A673 (cell line): ENCODE measurements at regions not wholly inside any gene's neighbourhood (a gene's known extent, or its start where the extent isn't known, plus 50 kb on each side); places are given as distances from the start of the nearest gene placed in this dataset.

Source experiments
- BruUV-seq: library from RNA; stranded (reverse); fragments of 400-500 nt; replicated peaks from 2 replicates; lab custom pipeline; 2021; lab: Mats Ljungman, UMichigan
- CTCF ChIA-PET: fragments of 300-600 bp; sonication (Branson Sonifier 250); formaldehyde crosslinking; loops from one replicate; lab custom pipeline; 2022; ENCODE audit warnings: antibody characterized with exemption; lab: Charles Lee
- POLR2A ChIA-PET: fragments of 300-600 bp; sonication (Branson Sonifier 250); formaldehyde crosslinking; loops from one replicate; lab custom pipeline; 2022; ENCODE audit warnings: antibody characterized with exemption; ENCODE audit not compliant: low non-redundant PET; lab: Charles Lee
- DNase-seq: peaks from one replicate; pipeline ENCODE4 v3.0.0-alpha.2; 2015; ENCODE audit warnings: low spot score
- H3K27ac ChIP-seq: fragments of 200-600 bp; sonication (generic); 2 replicates; pipeline ENCODE4 v1.5.1; 2016; ENCODE audit warnings: mixed run types, low read depth, mild to moderate bottlenecking, mixed read lengths, antibody characterized with exemption, low read length; ENCODE audit not compliant: poor library complexity, severe bottlenecking
- H3K27me3 ChIP-seq: fragments of 200-600 bp; sonication (generic); replicated peaks from 2 replicates; pipeline ENCODE4 v1.6.1; 2017; ENCODE audit warnings: mixed run types, low read depth, mild to moderate bottlenecking, mixed read lengths, antibody characterized with exemption, low read length; ENCODE audit not compliant: insufficient read depth, poor library complexity
- H3K36me3 ChIP-seq: fragments of 200-600 bp; sonication (generic); 2 replicates; pipeline ENCODE4 v1.6.1; 2016; ENCODE audit warnings: mixed run types, mild to moderate bottlenecking, mixed read lengths, antibody characterized with exemption, low read length; ENCODE audit not compliant: insufficient read depth, poor library complexity, severe bottlenecking
- H3K4me1 ChIP-seq: fragments of 200-600 bp; sonication (generic); 2 replicates; pipeline ENCODE4 v1.6.1; 2017; ENCODE audit warnings: mixed run types, mild to moderate bottlenecking, mixed read lengths, antibody characterized with exemption, low read length; ENCODE audit not compliant: insufficient read depth, poor library complexity, severe bottlenecking
- H3K4me3 ChIP-seq: fragments of 200-600 bp; sonication (generic); 2 replicates; pipeline ENCODE4 v1.5.1; 2016; ENCODE audit warnings: low read depth, mixed run types, mild to moderate bottlenecking, mixed read lengths, low read length; ENCODE audit not compliant: poor library complexity, severe bottlenecking
- H3K9me3 ChIP-seq: fragments of 200-600 bp; sonication (generic); 2 replicates; pipeline ENCODE4 v1.6.1; 2016; ENCODE audit warnings: mixed run types, low read depth, mild to moderate bottlenecking, mixed read lengths, antibody characterized with exemption, low read length; ENCODE audit not compliant: poor library complexity, severe bottlenecking
- EZH2 ChIP-seq: fragments of 200-600 bp; sonication (generic); IDR thresholded peaks from 2 replicates; pipeline ENCODE4 v1.6.1; 2017; ENCODE audit warnings: borderline replicate concordance, low read depth, mild to moderate bottlenecking, mixed read lengths, antibody characterized with exemption, low read length; ENCODE audit not compliant: poor library complexity, severe bottlenecking
- intact Hi-C: fragments of 100-400 bp; cut with micrococcal nuclease; formaldehyde crosslinking; loops from one replicate; pipeline ENCODE4 v1.10.0; 2022; ENCODE audit not compliant: unreplicated experiment
- TF ChIP-seq, protein P1 (sequence below): fragments of 300-800, 200-600 bp; sonication (generic); conservative IDR thresholded peaks from 2 replicates; pipeline ENCODE4 v1.5.1; 2017; ENCODE audit warnings: low read depth, mild to moderate bottlenecking, antibody characterized with exemption, low read length, moderate library complexity, mixed read lengths

DNA sequence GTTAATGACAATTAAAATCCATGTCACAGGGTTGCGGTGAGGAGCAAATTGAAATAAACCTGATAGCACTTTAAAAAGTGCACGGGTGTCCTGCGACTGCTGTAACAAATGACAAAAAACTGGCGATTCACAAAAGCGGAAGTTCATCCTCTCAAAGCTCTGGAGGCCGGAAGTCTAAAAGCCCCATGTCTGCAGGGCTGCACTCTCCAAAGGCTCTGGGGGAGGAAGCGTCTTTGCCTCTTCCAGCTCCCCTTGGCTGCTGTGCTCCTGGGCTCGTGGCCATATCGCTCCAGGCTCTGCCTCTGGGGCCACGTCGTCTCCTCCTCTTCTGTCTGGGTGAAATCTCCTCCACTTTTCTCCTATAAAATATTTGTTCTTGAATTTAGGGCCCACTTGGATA lies 273.9 kb upstream of the IRX2 start:
- Histone ChIP-seq H3K4me3 (no peak overlapping the region), H3K4me1 (no peaks in the 10 kb centered on the region), H3K27ac (no peak overlapping the region), H3K36me3 (no peaks in the 10 kb centered on the region), H3K27me3 (no peaks in the 10 kb centered on the region), H3K9me3 (peaks cover 36% of the 10 kb centered on the region)
- intact Hi-C loops = no loop called here
- DNase-seq = no peak
- no TSS peak for BruUV-seq
- ChIA-PET POLR2A (no interaction called here), CTCF (no interaction called here)
- TF ChIP-seq, protein P1, sequence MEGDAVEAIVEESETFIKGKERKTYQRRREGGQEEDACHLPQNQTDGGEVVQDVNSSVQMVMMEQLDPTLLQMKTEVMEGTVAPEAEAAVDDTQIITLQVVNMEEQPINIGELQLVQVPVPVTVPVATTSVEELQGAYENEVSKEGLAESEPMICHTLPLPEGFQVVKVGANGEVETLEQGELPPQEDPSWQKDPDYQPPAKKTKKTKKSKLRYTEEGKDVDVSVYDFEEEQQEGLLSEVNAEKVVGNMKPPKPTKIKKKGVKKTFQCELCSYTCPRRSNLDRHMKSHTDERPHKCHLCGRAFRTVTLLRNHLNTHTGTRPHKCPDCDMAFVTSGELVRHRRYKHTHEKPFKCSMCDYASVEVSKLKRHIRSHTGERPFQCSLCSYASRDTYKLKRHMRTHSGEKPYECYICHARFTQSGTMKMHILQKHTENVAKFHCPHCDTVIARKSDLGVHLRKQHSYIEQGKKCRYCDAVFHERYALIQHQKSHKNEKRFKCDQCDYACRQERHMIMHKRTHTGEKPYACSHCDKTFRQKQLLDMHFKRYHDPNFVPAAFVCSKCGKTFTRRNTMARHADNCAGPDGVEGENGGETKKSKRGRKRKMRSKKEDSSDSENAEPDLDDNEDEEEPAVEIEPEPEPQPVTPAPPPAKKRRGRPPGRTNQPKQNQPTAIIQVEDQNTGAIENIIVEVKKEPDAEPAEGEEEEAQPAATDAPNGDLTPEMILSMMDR = no peak
- TF ChIP-seq EZH2 = no peak

- no peak for DNase-seq
- BruUV-seq = no TSS peak
- Histone ChIP-seq H3K27me3 (no peaks in the 10 kb centered on the region), H3K9me3 (peaks cover 36% of the 10 kb centered on the region), H3K4me3 (no peak overlapping the region), H3K36me3 (no peaks in the 10 kb centered on the region), H3K4me1 (no peaks in the 10 kb centered on the region), H3K27ac (no peak overlapping the region)
- CTCF ChIA-PET = no interaction called here
- TF ChIP-seq, protein P1 = no peak
- no peak for TF ChIP-seq EZH2
- intact Hi-C loops = no loop called here
- POLR2A ChIA-PET = no interaction called here
Measured at GRCh38 chr5:3024976-3025375, 273.5 kb upstream of the IRX2 start.

- Histone ChIP-seq H3K9me3 (peaks cover 36% of the 10 kb centered on the region), H3K4me3 (no peak overlapping the region), H3K36me3 (no peaks in the 10 kb centered on the region), H3K27me3 (no peaks in the 10 kb centered on the region), H3K27ac (no peak overlapping the region), H3K4me1 (no peaks in the 10 kb centered on the region)
- intact Hi-C loops = no loop called here
- POLR2A ChIA-PET = no interaction called here
- DNase-seq = no peak
- CTCF ChIA-PET = no interaction called here
- BruUV-seq = no TSS peak
- TF ChIP-seq EZH2 = no peak
- TF ChIP-seq, protein P1 = no peak
Measured at GRCh38 chr5:3024554-3024953, 273.1 kb upstream of the IRX2 start.

DNA sequence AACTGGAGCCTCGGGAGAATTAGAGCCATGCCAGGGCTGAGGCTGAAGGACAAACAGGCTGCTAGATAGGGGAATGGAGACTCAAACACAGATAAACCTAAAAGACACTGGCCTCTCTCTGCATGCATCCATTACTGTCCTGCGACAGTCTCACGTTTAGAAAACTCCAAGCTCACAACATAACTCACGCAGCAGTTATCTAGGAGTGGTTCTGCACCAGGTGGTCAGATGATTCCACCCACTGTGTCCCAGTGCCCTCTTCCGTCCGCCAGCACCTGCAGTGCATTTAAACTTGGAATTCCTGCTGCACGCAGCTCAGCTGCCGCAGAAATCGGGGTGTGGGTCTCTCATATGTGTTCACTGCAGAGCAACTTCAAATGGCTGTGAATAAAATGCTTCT lies 272.6 kb upstream of the IRX2 start:
- no peaks in the 10 kb centered on the region for H3K27me3 ChIP-seq
- no peaks in the 10 kb centered on the region for H3K4me1 ChIP-seq
- TF ChIP-seq, protein P1 = no peak
- TF ChIP-seq EZH2 = no peak
- no peak for DNase-seq
- no TSS peak for BruUV-seq
- ChIA-PET CTCF (no interaction called here), POLR2A (no interaction called here)
- intact Hi-C loops = no loop called here
- H3K4me3 ChIP-seq = no peak overlapping the region
- no peaks in the 10 kb centered on the region for H3K36me3 ChIP-seq
- no peak overlapping the region for H3K27ac ChIP-seq
- peaks cover 32% of the 10 kb centered on the region for H3K9me3 ChIP-seq
